ENCODE measurements at regions not wholly inside any gene's neighbourhood (a gene's known extent, or its start where the extent isn't known, plus 50 kb on each side); places are given as distances from the start of the nearest gene placed in this dataset.

DNA sequence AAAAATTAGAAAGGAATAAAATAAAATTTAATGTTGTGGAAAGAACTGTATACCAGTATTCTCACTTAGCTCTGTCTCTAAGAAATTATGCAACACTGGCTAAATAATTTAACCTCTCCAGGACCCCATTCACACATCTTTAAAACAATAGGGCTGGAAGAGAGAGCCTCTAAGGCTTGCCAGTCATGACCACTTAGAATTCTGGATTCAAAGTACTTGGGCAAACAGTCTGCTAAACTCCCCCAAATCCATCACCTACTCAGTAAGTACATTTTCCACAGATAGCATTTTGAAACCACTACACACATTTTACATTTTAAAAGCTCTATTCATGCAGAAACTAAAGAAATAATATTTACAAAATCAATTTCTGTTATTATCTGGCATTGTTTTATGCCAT, 291.7 kb downstream of the TMEM167A start:
- Mint-ChIP-seq H3K9me3 (no peaks in the 10 kb centered on the region), H3K36me3 (no peaks in the 10 kb centered on the region), H3K4me3 (no peak overlapping the region), H3K4me1 (ENCODE audit: low read depth) (no peaks in the 10 kb centered on the region), H3K27ac (no peak overlapping the region), H3K27me3 (peaks cover 3% of the 10 kb centered on the region)
- intact Hi-C loops (cut with micrococcal nuclease), result no loop called here
- no peak for DNase-seq
- CTCF ChIA-PET, result no interaction called here
- POLR2A ChIA-PET, result interaction anchor here (0.6 kb wide), 1 partner anchor 15 kb away, joined by 4 read pairs; no protein-coding TSS in a partner anchor

- no peak for DNase-seq
- ChIA-PET POLR2A (no interaction called here), CTCF (no interaction called here)
- no peak overlapping the region for H3K27ac Mint-ChIP-seq
- no peak overlapping the region for H3K4me3 Mint-ChIP-seq
- H3K9me3 Mint-ChIP-seq, result no peaks in the 10 kb centered on the region
- peaks cover 3% of the 10 kb centered on the region for H3K27me3 Mint-ChIP-seq
- no peaks in the 10 kb centered on the region for H3K4me1 Mint-ChIP-seq (ENCODE audit: low read depth)
- no peaks in the 10 kb centered on the region for H3K36me3 Mint-ChIP-seq
- intact Hi-C loops (cut with micrococcal nuclease), result no loop called here
These were observed 292.7 kb downstream of the TMEM167A start for GRCh38 chr5:82784521-82784920.

DNA sequence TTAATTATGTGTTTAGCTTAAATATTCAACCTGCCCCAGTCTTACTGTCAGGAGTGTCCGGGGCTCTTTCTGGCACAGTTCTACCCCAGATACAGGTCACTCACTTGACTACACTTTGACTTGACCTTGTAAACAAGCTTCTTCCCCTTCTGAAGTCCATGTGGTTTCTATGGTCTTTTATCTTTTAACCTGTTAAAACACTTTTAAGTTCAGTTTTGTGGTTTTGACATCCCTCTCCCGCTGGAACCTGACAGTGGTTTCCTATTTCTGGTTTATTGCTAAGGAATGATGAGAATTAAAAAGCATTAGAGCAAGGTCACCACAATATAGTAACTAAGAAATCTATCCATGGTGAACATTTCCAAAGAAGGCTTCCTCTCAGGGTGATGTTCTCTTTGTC, 300.1 kb downstream of the TMEM167A start:
- H3K4me1 Mint-ChIP-seq (ENCODE audit: low read depth), result no peaks in the 10 kb centered on the region
- H3K27me3 Mint-ChIP-seq, result peaks cover 2% of the 10 kb centered on the region
- POLR2A ChIA-PET, result no interaction called here
- intact Hi-C loops (cut with micrococcal nuclease), result no loop called here
- H3K4me3 Mint-ChIP-seq, result no peak overlapping the region
- no peaks in the 10 kb centered on the region for H3K9me3 Mint-ChIP-seq
- no peaks in the 10 kb centered on the region for H3K36me3 Mint-ChIP-seq
- H3K27ac Mint-ChIP-seq, result no peak overlapping the region
- CTCF ChIA-PET, result interaction anchor here (0.7 kb wide), 1 partner anchor 10 kb away, joined by 3 read pairs; no protein-coding TSS in a partner anchor
- no peak for DNase-seq

- intact Hi-C loops (cut with micrococcal nuclease), result no loop called here
- CTCF ChIA-PET, result no interaction called here
- no peak overlapping the region for H3K27ac Mint-ChIP-seq
- DNase-seq, result no peak
- H3K36me3 Mint-ChIP-seq, result no peaks in the 10 kb centered on the region
- POLR2A ChIA-PET, result no interaction called here
- H3K4me3 Mint-ChIP-seq, result no peak overlapping the region
- peaks cover 14% of the 10 kb centered on the region for H3K27me3 Mint-ChIP-seq
- H3K4me1 Mint-ChIP-seq (ENCODE audit: low read depth), result no peaks in the 10 kb centered on the region
- no peaks in the 10 kb centered on the region for H3K9me3 Mint-ChIP-seq
These were observed 304.9 kb downstream of the TMEM167A start for GRCh38 chr5:82772281-82772680.

- CTCF ChIA-PET, result no interaction called here
- peaks cover 12% of the 10 kb centered on the region for H3K27me3 Mint-ChIP-seq
- no peak overlapping the region for H3K4me3 Mint-ChIP-seq
- POLR2A ChIA-PET, result no interaction called here
- intact Hi-C loops (cut with micrococcal nuclease), result no loop called here
- H3K4me1 Mint-ChIP-seq (ENCODE audit: low read depth), result no peaks in the 10 kb centered on the region
- no peaks in the 10 kb centered on the region for H3K36me3 Mint-ChIP-seq
- no peak overlapping the region for H3K27ac Mint-ChIP-seq
- no peaks in the 10 kb centered on the region for H3K9me3 Mint-ChIP-seq
- no peak for DNase-seq
These were observed 311.0 kb downstream of the TMEM167A start for GRCh38 chr5:82766206-82766605.

DNA sequence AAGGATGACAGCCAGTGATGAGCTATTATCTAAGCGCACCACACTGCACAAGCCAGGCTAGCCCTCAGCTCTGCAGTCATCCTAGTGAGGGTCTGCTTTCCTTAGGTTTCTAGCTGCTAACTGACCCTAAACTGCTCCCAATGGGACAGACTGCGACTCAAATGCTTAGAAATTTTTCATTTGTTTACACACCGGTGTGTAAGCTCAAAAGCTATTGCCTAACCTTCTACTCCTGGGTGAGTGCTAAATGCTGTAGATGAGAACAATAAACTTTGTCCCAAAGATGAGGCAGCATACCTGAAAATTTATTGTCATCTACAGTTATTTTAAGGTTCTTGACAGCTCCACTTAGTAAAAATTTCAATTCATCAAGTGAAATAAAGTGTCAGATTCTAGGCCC, 311.4 kb downstream of the TMEM167A start:
- Mint-ChIP-seq H3K36me3 (no peaks in the 10 kb centered on the region), H3K27me3 (peaks cover 10% of the 10 kb centered on the region), H3K9me3 (no peaks in the 10 kb centered on the region), H3K27ac (no peak overlapping the region), H3K4me3 (no peak overlapping the region), H3K4me1 (ENCODE audit: low read depth) (no peaks in the 10 kb centered on the region)
- no peak for DNase-seq
- ChIA-PET CTCF (no interaction called here), POLR2A (no interaction called here)
- intact Hi-C loops (cut with micrococcal nuclease), result no loop called here

DNA sequence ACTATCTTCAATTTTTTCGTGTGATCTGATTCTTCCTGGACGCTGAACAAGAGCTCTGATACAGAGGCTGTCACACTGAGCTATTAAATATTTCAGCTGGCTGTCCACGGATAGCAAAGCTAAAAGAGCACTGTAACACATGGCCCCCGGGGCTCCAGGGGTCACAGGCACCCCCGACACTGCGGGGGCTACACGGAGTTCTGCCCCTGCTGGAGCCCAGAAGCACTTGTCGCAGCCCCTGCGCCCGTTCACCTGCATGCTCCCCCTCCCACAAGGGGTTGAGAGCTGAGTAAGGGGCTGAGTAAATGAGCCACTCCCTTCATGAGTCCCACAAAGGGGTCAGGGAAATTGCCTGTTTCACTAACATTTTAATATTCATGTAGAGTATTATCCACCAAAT, 316.3 kb downstream of the TMEM167A start:
- intact Hi-C loops (cut with micrococcal nuclease), result no loop called here
- CTCF ChIA-PET, result no interaction called here
- no peaks in the 10 kb centered on the region for H3K36me3 Mint-ChIP-seq
- peaks cover 2% of the 10 kb centered on the region for H3K27me3 Mint-ChIP-seq
- no peaks in the 10 kb centered on the region for H3K9me3 Mint-ChIP-seq
- H3K27ac Mint-ChIP-seq, result no peak overlapping the region
- DNase-seq, result no peak
- no peaks in the 10 kb centered on the region for H3K4me1 Mint-ChIP-seq (ENCODE audit: low read depth)
- POLR2A ChIA-PET, result no interaction called here
- no peak overlapping the region for H3K4me3 Mint-ChIP-seq

DNA sequence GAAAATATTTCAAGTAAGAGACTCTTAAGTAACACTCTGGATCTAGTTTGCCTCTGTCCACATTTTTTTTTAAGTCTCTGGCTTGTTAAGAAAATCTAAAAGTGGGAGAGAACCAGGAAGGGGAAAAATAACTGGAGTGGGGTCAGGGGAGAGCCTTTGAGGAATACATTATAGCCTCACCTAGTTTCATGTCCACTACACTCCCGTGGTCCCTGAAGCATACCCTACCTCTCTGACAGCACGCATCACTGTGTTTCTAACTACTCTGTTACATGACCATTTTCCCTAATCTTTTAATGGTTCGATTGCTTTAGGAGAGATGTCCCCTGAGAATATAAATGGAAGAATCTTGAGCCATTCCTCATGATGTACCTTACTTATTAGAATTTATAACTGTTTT, 318.3 kb downstream of the TMEM167A start:
- H3K9me3 Mint-ChIP-seq, result no peaks in the 10 kb centered on the region
- intact Hi-C loops (cut with micrococcal nuclease), result no loop called here
- no peak for DNase-seq
- peaks cover 2% of the 10 kb centered on the region for H3K27me3 Mint-ChIP-seq
- CTCF ChIA-PET, result no interaction called here
- POLR2A ChIA-PET, result no interaction called here
- H3K4me3 Mint-ChIP-seq, result no peak overlapping the region
- H3K4me1 Mint-ChIP-seq (ENCODE audit: low read depth), result no peaks in the 10 kb centered on the region
- no peaks in the 10 kb centered on the region for H3K36me3 Mint-ChIP-seq
- no peak overlapping the region for H3K27ac Mint-ChIP-seq

DNA sequence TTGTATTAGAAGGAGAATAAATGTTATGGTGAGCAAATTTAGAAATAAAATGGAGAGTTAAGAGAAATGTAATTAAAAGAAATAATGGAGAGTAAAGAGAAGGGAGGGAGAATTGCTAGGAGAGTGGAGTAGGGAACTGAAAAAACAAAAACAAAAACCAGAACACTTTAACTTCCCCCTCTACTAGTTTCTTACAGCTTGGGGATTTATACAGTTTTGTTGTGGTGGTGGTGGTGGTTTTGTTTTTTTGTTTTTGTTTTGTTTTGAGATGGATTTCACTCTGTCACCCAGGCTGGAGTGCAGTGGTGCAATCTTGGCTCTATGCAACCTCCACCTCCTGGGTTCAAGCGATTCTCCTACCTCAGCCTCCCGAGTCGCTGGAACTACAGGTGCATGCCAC, 322.4 kb downstream of the TMEM167A start:
- ChIA-PET CTCF (no interaction called here), POLR2A (no interaction called here)
- DNase-seq, result no peak
- H3K4me1 Mint-ChIP-seq (ENCODE audit: low read depth), result no peaks in the 10 kb centered on the region
- peaks cover 2% of the 10 kb centered on the region for H3K27me3 Mint-ChIP-seq
- H3K4me3 Mint-ChIP-seq, result no peak overlapping the region
- peaks cover 5% of the 10 kb centered on the region for H3K9me3 Mint-ChIP-seq
- no peaks in the 10 kb centered on the region for H3K36me3 Mint-ChIP-seq
- H3K27ac Mint-ChIP-seq, result no peak overlapping the region
- intact Hi-C loops (cut with micrococcal nuclease), result no loop called here

- ChIA-PET CTCF (no interaction called here), POLR2A (no interaction called here)
- Mint-ChIP-seq H3K9me3 (peaks cover 5% of the 10 kb centered on the region), H3K27ac (no peak overlapping the region), H3K36me3 (no peaks in the 10 kb centered on the region), H3K4me1 (ENCODE audit: low read depth) (peaks cover 3% of the 10 kb centered on the region), H3K27me3 (peaks cover 2% of the 10 kb centered on the region), H3K4me3 (no peak overlapping the region)
- no peak for DNase-seq
- intact Hi-C loops (cut with micrococcal nuclease), result no loop called here
These were observed 323.0 kb downstream of the TMEM167A start for GRCh38 chr5:82754036-82754746.

GRCh38 chr5:82753374-82753773, 323.8 kb downstream of the TMEM167A start:
- H3K4me3 Mint-ChIP-seq, result no peak overlapping the region
- intact Hi-C loops (cut with micrococcal nuclease), result no loop called here
- no peak overlapping the region for H3K27ac Mint-ChIP-seq
- no peaks in the 10 kb centered on the region for H3K27me3 Mint-ChIP-seq
- peaks cover 11% of the 10 kb centered on the region for H3K4me1 Mint-ChIP-seq (ENCODE audit: low read depth)
- H3K36me3 Mint-ChIP-seq, result no peaks in the 10 kb centered on the region
- POLR2A ChIA-PET, result no interaction called here
- no peak for DNase-seq
- peaks cover 5% of the 10 kb centered on the region for H3K9me3 Mint-ChIP-seq
- CTCF ChIA-PET, result no interaction called here

GRCh38 chr5:82749461-82749820, 327.8 kb downstream of the TMEM167A start:
- CTCF ChIA-PET, result no interaction called here
- H3K36me3 Mint-ChIP-seq, result no peaks in the 10 kb centered on the region
- H3K4me3 Mint-ChIP-seq, result no peak overlapping the region
- no peak for DNase-seq
- H3K9me3 Mint-ChIP-seq, result peaks cover 7% of the 10 kb centered on the region
- intact Hi-C loops (cut with micrococcal nuclease), result no loop called here
- no peaks in the 10 kb centered on the region for H3K27me3 Mint-ChIP-seq
- H3K27ac Mint-ChIP-seq, result no peak overlapping the region
- POLR2A ChIA-PET, result no interaction called here
- H3K4me1 Mint-ChIP-seq (ENCODE audit: low read depth), result peaks cover 17% of the 10 kb centered on the region

DNA sequence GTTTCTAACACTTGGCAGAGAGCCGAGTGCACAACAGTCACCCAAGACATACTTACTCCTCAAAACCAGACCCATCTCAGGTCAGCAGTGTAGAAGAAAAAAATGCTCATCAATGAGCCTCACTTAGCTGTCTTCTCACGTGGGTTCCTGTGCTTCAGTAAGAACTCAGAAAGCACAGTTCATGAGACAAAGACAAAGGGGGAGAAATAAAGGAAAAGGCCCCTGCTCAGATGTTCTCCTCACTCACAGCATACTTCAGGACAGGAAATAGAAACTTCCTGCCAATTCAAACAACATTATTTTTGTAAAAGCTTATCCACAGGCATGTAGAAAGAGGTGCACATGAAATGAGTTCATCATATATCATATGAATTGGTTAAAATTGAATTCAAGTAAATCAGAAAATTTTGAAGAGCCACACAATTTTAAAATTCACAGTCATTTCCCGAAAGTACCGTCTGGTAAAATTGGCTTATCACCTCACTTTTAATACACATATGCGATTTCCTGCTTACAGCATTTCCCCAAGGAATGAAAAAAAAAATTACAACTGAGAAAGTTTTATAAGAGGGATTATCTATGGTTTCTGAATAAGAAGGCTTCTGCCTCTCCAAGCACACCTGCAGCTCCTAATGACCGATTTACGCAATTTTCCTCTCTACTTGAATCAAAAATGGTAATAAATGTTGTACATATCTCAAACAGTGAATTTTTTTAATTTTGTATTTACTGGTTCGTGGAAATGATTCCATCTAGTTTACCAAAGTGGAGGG, 328.3 kb downstream of the TMEM167A start:
- H3K4me3 Mint-ChIP-seq, result no peak overlapping the region
- POLR2A ChIA-PET, result no interaction called here
- H3K27me3 Mint-ChIP-seq, result no peaks in the 10 kb centered on the region
- intact Hi-C loops (cut with micrococcal nuclease), result no loop called here
- peaks cover 7% of the 10 kb centered on the region for H3K9me3 Mint-ChIP-seq
- CTCF ChIA-PET, result no interaction called here
- DNase-seq, result no peak
- no peak overlapping the region for H3K27ac Mint-ChIP-seq
- H3K36me3 Mint-ChIP-seq, result no peaks in the 10 kb centered on the region
- peaks cover 17% of the 10 kb centered on the region for H3K4me1 Mint-ChIP-seq (ENCODE audit: low read depth)
